WTC11 (cell line): ENCODE measurements at regions not wholly inside any gene's neighbourhood (a gene's known extent, or its start where the extent isn't known, plus 50 kb on each side); places are given as distances from the start of the nearest gene placed in this dataset.

Experiments
- ESRRA ChIP-seq: sonication (generic); formaldehyde crosslinking; IDR thresholded peaks from 2 replicates; pipeline ENCODE4 v1.8.1; 2022; ENCODE audit warnings: mild to moderate bottlenecking, missing genetic modification reagents, borderline replicate concordance
- FOXJ3 ChIP-seq: sonication (generic); formaldehyde crosslinking; IDR thresholded peaks from 2 replicates; pipeline ENCODE4 v1.9.0; 2021; ENCODE audit warnings: missing genetic modification reagents, mild to moderate bottlenecking, borderline replicate concordance
- GTF2I ChIP-seq: fragments of 250-450 bp; sonication (Bioruptor Pico); conservative IDR thresholded peaks from 2 replicates; pipeline ENCODE4 v1.4.0; 2021; ENCODE audit warnings: mild to moderate bottlenecking
- NR2C2 ChIP-seq: sonication (generic); formaldehyde crosslinking; IDR thresholded peaks from 2 replicates; pipeline ENCODE4 v1.8.0; 2022; ENCODE audit warnings: mild to moderate bottlenecking, missing genetic modification reagents
- OVOL2 ChIP-seq: fragments of 250-450 bp; sonication (Bioruptor Pico); IDR thresholded peaks from 2 replicates; pipeline ENCODE4 v1.9.0; 2021; ENCODE audit warnings: mild to moderate bottlenecking, borderline replicate concordance
- RELA ChIP-seq: sonication (generic); formaldehyde crosslinking; IDR thresholded peaks from 2 replicates; pipeline ENCODE4 v1.8.1; 2022; ENCODE audit warnings: missing genetic modification reagents, mild to moderate bottlenecking, borderline replicate concordance
- ZNF121 ChIP-seq: sonication (generic); formaldehyde crosslinking; IDR thresholded peaks from 2 replicates; pipeline ENCODE4 v1.8.0; 2023; ENCODE audit warnings: missing genetic modification reagents
- TF ChIP-seq, protein P1 (sequence below): fragments of 200-600 bp; IDR thresholded peaks from 2 replicates; pipeline ENCODE4 v1.8.0; 2022; ENCODE audit warnings: antibody characterized with exemption
- TF ChIP-seq, protein P2 (sequence below): sonication (generic); formaldehyde crosslinking; IDR thresholded peaks from 2 replicates; pipeline ENCODE4 v1.8.1; 2023; ENCODE audit warnings: mild to moderate bottlenecking, moderate library complexity, missing genetic modification reagents
- TF ChIP-seq, protein P3 (sequence below): sonication (generic); formaldehyde crosslinking; IDR thresholded peaks from 2 replicates; pipeline ENCODE4 v1.8.0; 2022; ENCODE audit warnings: mild to moderate bottlenecking, missing genetic modification reagents
- TF ChIP-seq, protein P4 (sequence below): sonication (generic); formaldehyde crosslinking; IDR thresholded peaks from 2 replicates; pipeline ENCODE4 v1.8.1; 2023; ENCODE audit warnings: mild to moderate bottlenecking, missing genetic modification reagents, moderate library complexity
- TF ChIP-seq, protein P5 (sequence below): sonication (generic); formaldehyde crosslinking; IDR thresholded peaks from 2 replicates; pipeline ENCODE4 v1.8.1; 2023; ENCODE audit warnings: mild to moderate bottlenecking, missing genetic modification reagents
- TF ChIP-seq, protein P6 (sequence below): sonication (generic); formaldehyde crosslinking; IDR thresholded peaks from 2 replicates; pipeline ENCODE4 v1.8.1; 2023; ENCODE audit warnings: mild to moderate bottlenecking, missing genetic modification reagents, borderline replicate concordance
- TF ChIP-seq, protein P7 (sequence below): sonication (generic); formaldehyde crosslinking; IDR thresholded peaks from 2 replicates; pipeline ENCODE4 v1.8.0; 2022; ENCODE audit warnings: mild to moderate bottlenecking, missing genetic modification reagents

DNA sequence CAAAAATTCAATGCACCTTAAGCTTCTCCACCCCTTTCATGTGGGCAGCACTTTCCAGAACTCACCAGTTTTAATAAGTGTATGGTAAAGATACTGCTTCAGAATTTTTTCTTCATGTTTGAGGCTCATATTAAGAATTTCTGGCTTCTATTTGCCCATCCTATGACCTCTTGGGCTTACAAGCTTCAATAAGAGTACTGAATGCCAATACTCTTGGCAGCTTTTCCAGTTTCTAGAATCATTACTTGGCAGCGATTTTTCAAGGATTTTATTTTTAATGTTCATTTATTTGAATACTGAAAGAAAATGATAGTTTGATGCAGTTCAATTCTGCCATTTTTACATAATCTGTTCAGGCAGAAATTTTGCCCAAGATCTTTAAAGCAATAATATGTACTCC is 242.1 kb upstream of the KCND2 start:
- no peak for TF ChIP-seq NR2C2 (CRISPR knock-in tag)
- TF ChIP-seq, protein P1, sequence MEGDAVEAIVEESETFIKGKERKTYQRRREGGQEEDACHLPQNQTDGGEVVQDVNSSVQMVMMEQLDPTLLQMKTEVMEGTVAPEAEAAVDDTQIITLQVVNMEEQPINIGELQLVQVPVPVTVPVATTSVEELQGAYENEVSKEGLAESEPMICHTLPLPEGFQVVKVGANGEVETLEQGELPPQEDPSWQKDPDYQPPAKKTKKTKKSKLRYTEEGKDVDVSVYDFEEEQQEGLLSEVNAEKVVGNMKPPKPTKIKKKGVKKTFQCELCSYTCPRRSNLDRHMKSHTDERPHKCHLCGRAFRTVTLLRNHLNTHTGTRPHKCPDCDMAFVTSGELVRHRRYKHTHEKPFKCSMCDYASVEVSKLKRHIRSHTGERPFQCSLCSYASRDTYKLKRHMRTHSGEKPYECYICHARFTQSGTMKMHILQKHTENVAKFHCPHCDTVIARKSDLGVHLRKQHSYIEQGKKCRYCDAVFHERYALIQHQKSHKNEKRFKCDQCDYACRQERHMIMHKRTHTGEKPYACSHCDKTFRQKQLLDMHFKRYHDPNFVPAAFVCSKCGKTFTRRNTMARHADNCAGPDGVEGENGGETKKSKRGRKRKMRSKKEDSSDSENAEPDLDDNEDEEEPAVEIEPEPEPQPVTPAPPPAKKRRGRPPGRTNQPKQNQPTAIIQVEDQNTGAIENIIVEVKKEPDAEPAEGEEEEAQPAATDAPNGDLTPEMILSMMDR: no peak
- TF ChIP-seq, protein P2, sequence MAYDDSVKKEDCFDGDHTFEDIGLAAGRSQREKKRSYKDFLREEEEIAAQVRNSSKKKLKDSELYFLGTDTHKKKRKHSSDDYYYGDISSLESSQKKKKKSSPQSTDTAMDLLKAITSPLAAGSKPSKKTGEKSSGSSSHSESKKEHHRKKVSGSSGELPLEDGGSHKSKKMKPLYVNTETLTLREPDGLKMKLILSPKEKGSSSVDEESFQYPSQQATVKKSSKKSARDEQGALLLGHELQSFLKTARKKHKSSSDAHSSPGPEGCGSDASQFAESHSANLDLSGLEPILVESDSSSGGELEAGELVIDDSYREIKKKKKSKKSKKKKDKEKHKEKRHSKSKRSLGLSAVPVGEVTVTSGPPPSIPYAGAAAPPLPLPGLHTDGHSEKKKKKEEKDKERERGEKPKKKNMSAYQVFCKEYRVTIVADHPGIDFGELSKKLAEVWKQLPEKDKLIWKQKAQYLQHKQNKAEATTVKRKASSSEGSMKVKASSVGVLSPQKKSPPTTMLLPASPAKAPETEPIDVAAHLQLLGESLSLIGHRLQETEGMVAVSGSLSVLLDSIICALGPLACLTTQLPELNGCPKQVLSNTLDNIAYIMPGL (CRISPR knock-in tag): no peak
- TF ChIP-seq, protein P3, sequence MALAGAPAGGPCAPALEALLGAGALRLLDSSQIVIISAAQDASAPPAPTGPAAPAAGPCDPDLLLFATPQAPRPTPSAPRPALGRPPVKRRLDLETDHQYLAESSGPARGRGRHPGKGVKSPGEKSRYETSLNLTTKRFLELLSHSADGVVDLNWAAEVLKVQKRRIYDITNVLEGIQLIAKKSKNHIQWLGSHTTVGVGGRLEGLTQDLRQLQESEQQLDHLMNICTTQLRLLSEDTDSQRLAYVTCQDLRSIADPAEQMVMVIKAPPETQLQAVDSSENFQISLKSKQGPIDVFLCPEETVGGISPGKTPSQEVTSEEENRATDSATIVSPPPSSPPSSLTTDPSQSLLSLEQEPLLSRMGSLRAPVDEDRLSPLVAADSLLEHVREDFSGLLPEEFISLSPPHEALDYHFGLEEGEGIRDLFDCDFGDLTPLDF (CRISPR knock-in tag): no peak
- TF ChIP-seq, protein P4, sequence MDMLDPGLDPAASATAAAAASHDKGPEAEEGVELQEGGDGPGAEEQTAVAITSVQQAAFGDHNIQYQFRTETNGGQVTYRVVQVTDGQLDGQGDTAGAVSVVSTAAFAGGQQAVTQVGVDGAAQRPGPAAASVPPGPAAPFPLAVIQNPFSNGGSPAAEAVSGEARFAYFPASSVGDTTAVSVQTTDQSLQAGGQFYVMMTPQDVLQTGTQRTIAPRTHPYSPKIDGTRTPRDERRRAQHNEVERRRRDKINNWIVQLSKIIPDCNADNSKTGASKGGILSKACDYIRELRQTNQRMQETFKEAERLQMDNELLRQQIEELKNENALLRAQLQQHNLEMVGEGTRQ: no peak
- TF ChIP-seq, protein P5, sequence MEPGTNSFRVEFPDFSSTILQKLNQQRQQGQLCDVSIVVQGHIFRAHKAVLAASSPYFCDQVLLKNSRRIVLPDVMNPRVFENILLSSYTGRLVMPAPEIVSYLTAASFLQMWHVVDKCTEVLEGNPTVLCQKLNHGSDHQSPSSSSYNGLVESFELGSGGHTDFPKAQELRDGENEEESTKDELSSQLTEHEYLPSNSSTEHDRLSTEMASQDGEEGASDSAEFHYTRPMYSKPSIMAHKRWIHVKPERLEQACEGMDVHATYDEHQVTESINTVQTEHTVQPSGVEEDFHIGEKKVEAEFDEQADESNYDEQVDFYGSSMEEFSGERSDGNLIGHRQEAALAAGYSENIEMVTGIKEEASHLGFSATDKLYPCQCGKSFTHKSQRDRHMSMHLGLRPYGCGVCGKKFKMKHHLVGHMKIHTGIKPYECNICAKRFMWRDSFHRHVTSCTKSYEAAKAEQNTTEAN (CRISPR knock-in tag): no peak
- TF ChIP-seq, protein P6, sequence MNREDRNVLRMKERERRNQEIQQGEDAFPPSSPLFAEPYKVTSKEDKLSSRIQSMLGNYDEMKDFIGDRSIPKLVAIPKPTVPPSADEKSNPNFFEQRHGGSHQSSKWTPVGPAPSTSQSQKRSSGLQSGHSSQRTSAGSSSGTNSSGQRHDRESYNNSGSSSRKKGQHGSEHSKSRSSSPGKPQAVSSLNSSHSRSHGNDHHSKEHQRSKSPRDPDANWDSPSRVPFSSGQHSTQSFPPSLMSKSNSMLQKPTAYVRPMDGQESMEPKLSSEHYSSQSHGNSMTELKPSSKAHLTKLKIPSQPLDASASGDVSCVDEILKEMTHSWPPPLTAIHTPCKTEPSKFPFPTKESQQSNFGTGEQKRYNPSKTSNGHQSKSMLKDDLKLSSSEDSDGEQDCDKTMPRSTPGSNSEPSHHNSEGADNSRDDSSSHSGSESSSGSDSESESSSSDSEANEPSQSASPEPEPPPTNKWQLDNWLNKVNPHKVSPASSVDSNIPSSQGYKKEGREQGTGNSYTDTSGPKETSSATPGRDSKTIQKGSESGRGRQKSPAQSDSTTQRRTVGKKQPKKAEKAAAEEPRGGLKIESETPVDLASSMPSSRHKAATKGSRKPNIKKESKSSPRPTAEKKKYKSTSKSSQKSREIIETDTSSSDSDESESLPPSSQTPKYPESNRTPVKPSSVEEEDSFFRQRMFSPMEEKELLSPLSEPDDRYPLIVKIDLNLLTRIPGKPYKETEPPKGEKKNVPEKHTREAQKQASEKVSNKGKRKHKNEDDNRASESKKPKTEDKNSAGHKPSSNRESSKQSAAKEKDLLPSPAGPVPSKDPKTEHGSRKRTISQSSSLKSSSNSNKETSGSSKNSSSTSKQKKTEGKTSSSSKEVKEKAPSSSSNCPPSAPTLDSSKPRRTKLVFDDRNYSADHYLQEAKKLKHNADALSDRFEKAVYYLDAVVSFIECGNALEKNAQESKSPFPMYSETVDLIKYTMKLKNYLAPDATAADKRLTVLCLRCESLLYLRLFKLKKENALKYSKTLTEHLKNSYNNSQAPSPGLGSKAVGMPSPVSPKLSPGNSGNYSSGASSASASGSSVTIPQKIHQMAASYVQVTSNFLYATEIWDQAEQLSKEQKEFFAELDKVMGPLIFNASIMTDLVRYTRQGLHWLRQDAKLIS (CRISPR knock-in tag): no peak
- TF ChIP-seq, protein P7, sequence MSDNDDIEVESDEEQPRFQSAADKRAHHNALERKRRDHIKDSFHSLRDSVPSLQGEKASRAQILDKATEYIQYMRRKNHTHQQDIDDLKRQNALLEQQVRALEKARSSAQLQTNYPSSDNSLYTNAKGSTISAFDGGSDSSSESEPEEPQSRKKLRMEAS: no peak
- TF ChIP-seq ESRRA: no peak
- TF ChIP-seq ZNF121: no peak
- no peak for TF ChIP-seq FOXJ3 (CRISPR knock-in tag)
- TF ChIP-seq OVOL2: no peak
- no peak for TF ChIP-seq GTF2I
- TF ChIP-seq RELA: no peak
